ENCODE measurements at regions not wholly inside any gene's neighbourhood (a gene's known extent, or its start where the extent isn't known, plus 50 kb on each side); places are given as distances from the start of the nearest gene placed in this dataset.
"Not testable (repeated sequence)": the region's sequence is repeated elsewhere in the genome, so short reads cannot be mapped to it uniquely, and the experiment has no call there.

DNA sequence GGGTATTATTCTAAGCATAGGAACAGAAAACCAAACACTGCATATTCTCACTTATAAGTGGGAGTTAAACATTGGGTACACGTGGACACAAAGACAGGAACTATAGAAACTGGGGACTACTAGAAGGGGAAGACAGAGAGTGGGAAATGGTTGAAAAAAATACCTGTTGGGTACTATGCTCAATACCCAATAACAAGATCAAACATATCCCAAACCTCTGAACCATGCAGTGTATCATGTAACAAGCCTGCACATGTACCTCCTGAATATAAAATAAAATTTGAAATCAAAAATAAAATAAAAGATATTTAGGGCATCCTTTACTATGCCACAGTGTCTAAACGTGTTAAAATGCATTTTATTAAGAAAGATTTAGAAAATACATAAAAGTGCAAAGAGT is 221.0 kb upstream of the TFPI start:
- DNase-seq (ENCODE audit: extremely low spot score), result no peak
- Histone ChIP-seq H3K4me1 (ENCODE audit: insufficient read depth) (no peaks in the 10 kb centered on the region), H3K27ac (ENCODE audit: low read depth) (no peak overlapping the region), H3K4me3 (ENCODE audit: low read depth, low read length) (no peak overlapping the region), H3K36me3 (ENCODE audit: insufficient read depth) (no peaks in the 10 kb centered on the region)
- WGBS, result 60% methylated on average over 2 of the region's 2 CpGs

DNA sequence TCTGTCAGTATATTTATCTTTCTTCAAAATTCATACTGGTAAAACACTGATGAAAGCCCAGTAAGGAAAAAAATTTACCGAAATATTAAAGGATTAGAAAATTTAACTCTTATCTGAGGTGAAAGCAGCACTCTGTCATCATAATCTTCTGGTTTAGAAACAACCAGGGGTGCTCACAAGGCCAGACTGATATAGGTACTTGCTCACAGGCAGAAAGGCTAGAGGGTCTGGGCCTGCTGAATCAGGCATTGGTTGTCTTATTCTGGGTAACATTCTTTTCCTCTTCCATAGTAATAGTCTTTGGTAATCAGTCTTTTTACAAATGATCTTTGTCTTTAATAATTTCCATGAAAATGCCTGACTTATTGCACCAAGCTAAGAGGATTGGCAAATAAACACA is 221.4 kb upstream of the TFPI start:
- H3K4me3 ChIP-seq (ENCODE audit: low read depth, low read length), result no peak overlapping the region
- WGBS, result 67% methylated on average over 1 of the region's 1 CpG
- H3K4me1 ChIP-seq (ENCODE audit: insufficient read depth), result no peaks in the 10 kb centered on the region
- no peak for DNase-seq (ENCODE audit: extremely low spot score)
- no peaks in the 10 kb centered on the region for H3K36me3 ChIP-seq (ENCODE audit: insufficient read depth)
- H3K27ac ChIP-seq (ENCODE audit: low read depth), result no peak overlapping the region

DNA sequence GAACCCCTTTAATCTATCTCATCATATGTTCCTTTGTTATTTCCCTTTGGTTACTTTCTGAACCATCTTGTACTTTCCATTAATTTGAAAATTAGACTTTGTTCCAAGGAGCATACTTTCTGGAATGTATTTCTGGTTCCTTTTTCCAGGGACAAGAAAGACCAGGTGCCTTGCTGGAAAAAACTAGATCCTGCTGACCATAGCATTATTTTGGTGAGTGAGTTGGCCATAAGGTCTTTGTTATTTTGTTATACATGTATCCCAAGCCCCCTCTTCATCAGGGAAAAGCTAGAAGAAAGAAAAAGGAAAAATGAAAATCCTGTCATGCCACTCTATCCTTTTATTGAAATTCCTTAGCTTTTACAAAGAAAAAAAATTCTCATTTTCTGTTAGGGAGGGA is 228.1 kb upstream of the TFPI start:
- H3K4me3 ChIP-seq (ENCODE audit: low read depth, low read length), result no peak overlapping the region
- no peaks in the 10 kb centered on the region for H3K36me3 ChIP-seq (ENCODE audit: insufficient read depth)
- H3K27ac ChIP-seq (ENCODE audit: low read depth), result no peak overlapping the region
- no peaks in the 10 kb centered on the region for H3K4me1 ChIP-seq (ENCODE audit: insufficient read depth)
- DNase-seq (ENCODE audit: extremely low spot score), result no peak

DNA sequence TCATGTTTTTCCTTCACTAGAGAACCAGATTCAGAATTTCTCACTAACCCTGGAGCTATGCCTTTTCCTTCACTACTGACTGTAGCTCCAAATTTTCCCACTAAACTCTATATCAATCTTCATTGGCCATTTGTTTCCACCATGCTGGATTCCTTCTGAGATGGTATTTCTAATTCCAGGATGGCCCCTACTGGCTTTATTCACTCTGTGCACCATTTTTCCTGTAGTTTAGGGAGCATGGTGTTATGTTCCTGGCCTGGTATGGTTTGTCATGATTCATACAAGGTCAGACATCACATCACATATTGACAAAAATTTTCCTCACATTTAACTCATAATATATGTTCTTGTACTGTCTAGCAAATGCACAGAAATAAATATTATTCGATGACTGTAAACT is 229.2 kb upstream of the TFPI start:
- no peak for DNase-seq (ENCODE audit: extremely low spot score)
- 94% methylated on average over 1 of the region's 1 CpG for WGBS
- Histone ChIP-seq H3K4me3 (ENCODE audit: low read depth, low read length) (no peak overlapping the region), H3K27ac (ENCODE audit: low read depth) (no peak overlapping the region), H3K4me1 (ENCODE audit: insufficient read depth) (no peaks in the 10 kb centered on the region), H3K36me3 (ENCODE audit: insufficient read depth) (no peaks in the 10 kb centered on the region)

DNA sequence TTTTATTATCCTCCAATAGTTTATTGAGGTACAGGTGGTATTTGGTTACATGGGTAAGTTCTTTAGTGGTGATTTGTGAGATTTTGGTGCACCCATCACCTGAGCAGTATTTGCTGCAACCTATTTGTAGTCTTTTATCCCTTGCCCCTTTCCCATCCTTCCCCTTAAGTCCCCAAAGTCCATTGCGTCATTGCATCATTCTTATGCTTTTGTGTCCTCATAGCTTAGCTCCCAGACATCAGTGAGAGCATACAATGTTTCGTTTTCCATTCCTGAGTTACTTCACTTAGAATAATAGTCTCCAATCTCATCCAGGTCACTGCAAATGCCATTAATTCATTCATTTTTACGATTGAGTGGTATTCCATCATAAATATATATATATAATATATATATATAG is 229.9 kb upstream of the TFPI start:
- DNase-seq (ENCODE audit: extremely low spot score); H3K4me3 ChIP-seq (ENCODE audit: low read depth, low read length); H3K4me1 ChIP-seq (ENCODE audit: insufficient read depth); H3K27ac ChIP-seq (ENCODE audit: low read depth); H3K36me3 ChIP-seq (ENCODE audit: insufficient read depth): not testable (repeated sequence)
- WGBS, result 61% methylated on average over 3 of the region's 3 CpGs

DNA sequence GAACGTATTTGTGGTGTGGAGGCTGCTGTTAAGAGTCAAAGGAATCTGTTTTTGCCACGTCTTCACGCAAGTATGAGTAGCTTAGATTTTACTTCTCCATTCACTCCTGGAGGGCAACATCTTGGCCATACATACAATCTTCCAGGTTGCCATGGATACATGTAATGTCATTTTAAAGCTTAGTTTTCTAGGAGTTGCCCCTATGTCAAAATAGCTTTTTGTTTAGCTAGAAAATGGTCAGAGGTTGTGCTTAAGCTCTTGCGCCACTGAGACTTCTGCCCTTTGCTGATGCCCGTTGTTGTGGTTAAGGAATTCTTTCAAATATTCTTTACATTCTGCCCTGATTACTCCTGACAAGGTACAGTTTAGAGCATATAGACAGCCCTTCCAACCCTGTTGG is 245.4 kb upstream of the TFPI start:
- H3K36me3 ChIP-seq (ENCODE audit: insufficient read depth), result no peaks in the 10 kb centered on the region
- no peak overlapping the region for H3K27ac ChIP-seq (ENCODE audit: low read depth)
- no peak overlapping the region for H3K4me3 ChIP-seq (ENCODE audit: low read depth, low read length)
- H3K4me1 ChIP-seq (ENCODE audit: insufficient read depth), result no peaks in the 10 kb centered on the region
- no peak for DNase-seq (ENCODE audit: extremely low spot score)
- WGBS, result 92% methylated on average over 5 of the region's 5 CpGs

DNA sequence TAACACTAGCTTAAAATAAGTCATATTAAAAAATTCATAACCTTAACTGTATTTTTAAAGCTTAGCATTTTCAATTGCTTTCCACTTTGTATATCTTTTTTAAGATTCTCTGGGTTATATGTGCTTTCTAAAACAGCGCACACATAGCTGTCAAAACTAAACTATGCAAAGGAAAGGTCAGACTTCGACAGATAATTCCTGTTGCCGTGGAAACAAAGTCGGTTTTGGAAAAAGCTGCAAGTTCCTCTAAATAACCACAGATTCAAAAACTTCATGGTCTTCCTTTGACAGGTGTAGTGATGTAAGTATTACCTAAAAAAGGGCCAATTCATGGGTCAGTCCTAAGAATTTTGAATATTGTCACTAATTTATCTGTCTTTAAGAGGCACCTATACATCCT is 249.6 kb upstream of the TFPI start:
- Histone ChIP-seq H3K4me3 (ENCODE audit: low read depth, low read length) (no peak overlapping the region), H3K27ac (ENCODE audit: low read depth) (no peak overlapping the region), H3K36me3 (ENCODE audit: insufficient read depth) (no peaks in the 10 kb centered on the region), H3K4me1 (ENCODE audit: insufficient read depth) (no peaks in the 10 kb centered on the region)
- DNase-seq (ENCODE audit: extremely low spot score), result no peak
- WGBS, result 67% methylated on average over 4 of the region's 4 CpGs

DNA sequence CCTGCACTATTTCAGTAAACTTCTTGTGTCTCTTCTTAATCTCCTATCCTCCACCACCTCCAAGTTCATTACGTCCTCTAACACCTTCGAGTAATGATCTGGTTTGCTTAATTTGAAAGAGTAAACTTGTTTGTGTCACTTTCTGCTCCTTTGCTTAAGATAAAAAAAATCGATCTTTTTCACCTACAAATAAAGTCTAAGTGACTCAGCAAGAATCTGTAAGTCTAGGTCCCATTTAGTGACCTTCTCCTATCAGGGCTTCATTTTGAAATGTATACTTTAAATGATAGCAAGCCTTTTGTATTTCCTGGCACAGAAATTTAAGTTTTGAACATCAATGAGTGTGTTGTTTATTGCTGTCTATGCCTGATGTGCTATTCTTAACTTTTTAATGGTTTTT is 260.9 kb upstream of the TFPI start:
- WGBS, result 77% methylated on average over 3 of the region's 3 CpGs
- no peak for DNase-seq (ENCODE audit: extremely low spot score)
- Histone ChIP-seq H3K4me1 (ENCODE audit: insufficient read depth) (no peaks in the 10 kb centered on the region), H3K27ac (ENCODE audit: low read depth) (no peak overlapping the region), H3K4me3 (ENCODE audit: low read depth, low read length) (no peak overlapping the region), H3K36me3 (ENCODE audit: insufficient read depth) (no peaks in the 10 kb centered on the region)

DNA sequence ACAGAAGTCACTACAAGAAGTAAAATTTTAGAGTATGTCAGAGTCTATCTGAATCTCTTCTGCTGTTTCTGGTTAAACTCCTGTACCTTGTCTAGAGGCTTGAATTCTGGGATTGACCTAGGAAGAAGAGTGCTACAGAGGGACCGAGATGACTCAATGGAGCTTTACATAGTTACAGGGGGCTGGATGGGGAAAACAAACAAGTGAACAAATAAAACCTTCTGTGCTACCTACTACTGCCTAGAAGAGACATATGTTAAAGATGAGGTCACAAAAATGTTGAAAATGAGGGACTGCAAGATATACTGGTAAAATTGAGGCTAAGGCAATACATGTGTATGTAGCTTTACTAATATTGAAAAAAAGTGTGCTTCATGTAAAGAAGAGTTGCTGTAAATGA is 265.4 kb upstream of the TFPI start:
- 86% methylated on average over 1 of the region's 1 CpG for WGBS
- Histone ChIP-seq H3K36me3 (ENCODE audit: insufficient read depth) (no peaks in the 10 kb centered on the region), H3K4me3 (ENCODE audit: low read depth, low read length) (no peak overlapping the region), H3K27ac (ENCODE audit: low read depth) (no peak overlapping the region), H3K4me1 (ENCODE audit: insufficient read depth) (no peaks in the 10 kb centered on the region)
- DNase-seq (ENCODE audit: extremely low spot score), result no peak

DNA sequence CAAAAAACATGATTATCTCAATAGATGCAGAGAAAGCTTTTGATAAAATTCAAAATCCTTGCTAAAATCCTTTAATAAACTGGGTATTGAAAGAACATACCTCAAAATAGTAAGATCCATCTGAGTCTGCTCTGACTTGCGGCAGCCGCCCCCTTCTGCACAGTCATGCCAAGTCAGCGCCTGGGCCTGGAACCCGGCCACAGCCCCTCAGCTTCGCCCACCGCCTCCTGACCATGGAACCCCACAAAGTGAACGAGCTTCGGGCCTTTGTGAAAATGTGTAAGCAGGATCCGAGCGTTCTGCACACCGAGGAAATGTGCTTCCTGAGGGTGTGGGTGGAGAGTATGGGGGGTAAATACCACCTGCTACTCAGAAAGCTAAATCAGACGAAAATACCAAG is 270.9 kb upstream of the TFPI start:
- no peak for DNase-seq (ENCODE audit: extremely low spot score)
- no peak overlapping the region for H3K27ac ChIP-seq (ENCODE audit: low read depth)
- H3K4me3 ChIP-seq (ENCODE audit: low read depth, low read length), result no peak overlapping the region
- WGBS, result 95% methylated on average over 12 of the region's 12 CpGs
- no peaks in the 10 kb centered on the region for H3K36me3 ChIP-seq (ENCODE audit: insufficient read depth)
- no peaks in the 10 kb centered on the region for H3K4me1 ChIP-seq (ENCODE audit: insufficient read depth)

DNA sequence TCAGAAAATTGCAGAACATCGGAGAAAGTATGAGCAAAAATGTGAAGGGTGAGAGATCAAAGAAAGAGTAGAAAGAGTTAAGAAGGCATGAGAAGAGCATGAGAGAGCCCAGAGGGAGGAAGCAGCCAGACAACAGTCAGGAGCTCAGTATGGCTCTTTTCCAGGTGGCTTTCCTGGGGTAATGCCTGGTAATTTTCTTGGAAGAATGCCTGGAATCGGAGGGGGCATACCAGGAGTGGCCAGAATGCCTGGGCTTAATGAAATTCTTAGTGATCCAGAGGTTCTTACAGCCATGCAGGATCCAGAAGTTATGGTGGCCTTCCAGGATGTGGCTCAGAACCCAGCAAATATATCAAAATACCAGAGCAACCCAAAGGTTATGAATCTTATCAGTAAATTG is 271.8 kb upstream of the TFPI start:
- WGBS, result 53% methylated on average over 2 of the region's 2 CpGs
- Histone ChIP-seq H3K4me3 (ENCODE audit: low read depth, low read length) (no peak overlapping the region), H3K36me3 (ENCODE audit: insufficient read depth) (no peaks in the 10 kb centered on the region), H3K27ac (ENCODE audit: low read depth) (no peak overlapping the region), H3K4me1 (ENCODE audit: insufficient read depth) (no peaks in the 10 kb centered on the region)
- no peak for DNase-seq (ENCODE audit: extremely low spot score)

DNA sequence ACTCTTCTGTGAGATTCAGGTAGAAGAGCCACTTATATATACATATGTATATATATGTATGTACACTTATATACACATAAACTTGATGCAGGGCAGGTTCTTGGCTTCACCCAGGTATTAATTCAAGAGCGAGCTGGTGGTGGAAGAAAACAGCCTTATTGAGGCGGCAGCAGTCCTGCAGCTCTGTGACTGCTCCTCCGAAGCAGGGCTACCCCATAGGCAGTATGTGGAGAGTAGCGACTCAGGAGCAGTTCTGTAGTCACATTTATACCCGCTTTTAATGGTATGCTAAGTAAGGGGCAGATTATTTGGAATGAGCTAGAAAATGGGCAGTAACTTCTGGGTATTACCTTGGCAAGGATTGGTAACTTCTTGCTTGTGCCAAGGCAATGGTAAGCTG is 280.6 kb upstream of the TFPI start:
- H3K4me3 ChIP-seq (ENCODE audit: low read depth, low read length), result no peak overlapping the region
- 96% methylated on average over 5 of the region's 5 CpGs for WGBS

DNA sequence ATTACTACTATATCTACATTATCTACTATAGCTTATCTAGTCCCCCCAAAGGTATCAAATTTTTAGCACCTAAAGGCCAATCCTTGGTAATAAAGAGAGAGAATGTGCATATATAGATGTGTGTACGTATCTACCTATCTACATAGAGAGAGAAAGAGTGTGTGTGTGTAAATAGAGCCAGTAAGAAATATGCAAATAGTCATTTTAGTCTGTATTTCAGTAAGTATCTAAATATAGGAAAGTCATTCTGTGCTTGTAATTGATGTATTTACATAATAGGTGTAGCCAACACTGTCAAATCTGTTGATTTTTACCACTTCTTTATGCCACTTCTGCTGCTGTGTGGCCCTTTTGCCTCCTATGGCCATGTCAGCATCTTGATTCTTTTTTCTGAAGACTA is 284.5 kb upstream of the TFPI start:
- no peaks in the 10 kb centered on the region for H3K36me3 ChIP-seq (ENCODE audit: insufficient read depth)
- no peak for DNase-seq (ENCODE audit: extremely low spot score)
- H3K4me3 ChIP-seq (ENCODE audit: low read depth, low read length), result no peak overlapping the region
- H3K27ac ChIP-seq (ENCODE audit: low read depth), result no peak overlapping the region
- WGBS, result 94% methylated on average over 1 of the region's 1 CpG
- no peaks in the 10 kb centered on the region for H3K4me1 ChIP-seq (ENCODE audit: insufficient read depth)

More for the DNA sequence above, 280.6 kb upstream of the TFPI start:
- no peak for DNase-seq (ENCODE audit: extremely low spot score)
- no peaks in the 10 kb centered on the region for H3K36me3 ChIP-seq (ENCODE audit: insufficient read depth)
- H3K27ac ChIP-seq (ENCODE audit: low read depth), result no peak overlapping the region
- H3K4me1 ChIP-seq (ENCODE audit: insufficient read depth), result no peaks in the 10 kb centered on the region

DNA sequence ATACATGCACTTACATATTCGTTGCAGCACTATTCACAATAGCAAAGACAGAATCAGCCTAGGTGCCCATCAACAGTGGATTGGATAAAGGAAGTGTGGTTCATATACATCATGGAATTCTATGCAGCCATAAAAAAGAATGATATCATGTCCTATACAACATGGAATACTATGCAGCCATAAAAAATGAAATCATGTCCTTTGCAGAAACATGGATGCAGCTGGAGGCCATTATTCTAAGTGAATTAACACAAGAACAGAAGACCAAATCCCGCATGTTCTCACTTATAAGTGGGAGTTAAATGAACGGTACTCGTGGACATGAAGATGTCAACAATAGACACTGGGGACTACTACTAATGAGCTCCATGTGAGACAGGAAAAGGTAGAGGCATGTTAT is 288.1 kb upstream of the TFPI start:
- H3K4me1 ChIP-seq (ENCODE audit: insufficient read depth), result no peaks in the 10 kb centered on the region

DNA sequence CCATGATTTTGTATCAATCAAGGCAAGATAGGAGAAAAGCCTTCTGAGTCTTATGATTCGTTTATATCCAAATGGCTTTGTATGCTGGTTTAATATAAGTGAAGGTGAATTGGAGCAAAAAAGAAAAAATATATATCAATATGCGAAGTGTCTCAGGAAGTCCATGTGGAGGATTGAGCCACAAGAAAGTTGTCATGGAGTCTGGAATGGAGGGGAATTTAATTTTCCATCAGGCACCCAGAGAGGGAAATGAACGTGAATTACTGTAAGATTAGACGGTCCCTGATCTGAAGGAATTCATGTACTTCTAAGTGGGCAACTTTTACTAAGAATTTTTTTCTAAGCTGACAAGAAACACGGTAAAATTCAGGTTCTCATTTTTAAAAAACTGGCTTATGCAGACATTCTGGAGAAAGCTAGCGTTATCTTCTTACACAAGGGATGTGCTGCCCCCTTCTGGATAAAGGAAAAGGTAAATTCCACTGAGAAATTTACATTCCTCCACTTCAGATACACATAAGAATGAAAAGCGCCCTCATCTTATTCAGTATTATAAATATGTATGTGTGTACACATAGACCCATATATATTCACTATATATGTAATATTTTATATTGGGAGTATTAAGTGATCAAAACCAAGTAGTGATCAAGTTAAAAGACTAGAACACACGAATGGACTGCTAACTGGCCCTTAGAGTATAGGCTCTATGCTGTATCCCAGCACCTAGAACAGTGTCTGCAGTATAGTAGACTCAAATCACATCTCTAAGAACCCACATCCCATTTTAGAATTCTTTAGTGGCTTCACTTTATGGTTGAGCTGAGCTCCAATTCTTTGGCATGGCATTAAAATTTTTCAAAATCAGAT is 289.0 kb upstream of the TFPI start:
- Histone ChIP-seq H3K4me3 (ENCODE audit: low read depth, low read length) (no peak overlapping the region), H3K36me3 (ENCODE audit: insufficient read depth) (no peaks in the 10 kb centered on the region), H3K4me1 (ENCODE audit: insufficient read depth) (no peaks in the 10 kb centered on the region), H3K27ac (ENCODE audit: low read depth) (no peak overlapping the region)
- 57% methylated on average over 8 of the region's 8 CpGs for WGBS
- DNase-seq (ENCODE audit: extremely low spot score), result no peak

More for the DNA sequence above, 288.1 kb upstream of the TFPI start:
- 96% methylated on average over 4 of the region's 4 CpGs for WGBS
- DNase-seq (ENCODE audit: extremely low spot score), result no peak
- Histone ChIP-seq H3K4me3 (ENCODE audit: low read depth, low read length) (no peak overlapping the region), H3K36me3 (ENCODE audit: insufficient read depth) (no peaks in the 10 kb centered on the region), H3K27ac (ENCODE audit: low read depth) (no peak overlapping the region)

Measured in urinary bladder (tissue), 3 donors.